ENCODE measurements at regions not wholly inside any gene's neighbourhood (a gene's known extent, or its start where the extent isn't known, plus 50 kb on each side); places are given as distances from the start of the nearest gene placed in this dataset.

- TF ChIP-seq BHLHE40 (IDR thresholded peaks at IDR 0.05; ENCODE audit: borderline replicate concordance in 1 of 2, low read depth in 2 of 2, low read length in 1 of 2): peak in 1 of 2 experiments; percentile 20; a peak in 1 of 4 replicates
- no peak for TF ChIP-seq NFXL1 (IDR thresholded peaks at IDR 0.05; ENCODE audit: borderline replicate concordance)
- TF ChIP-seq POU2F2 (IDR thresholded peaks at IDR 0.05; ENCODE audit: borderline replicate concordance, low read depth, low read length): 0 out of 3 replicates have a peak, but pooled peaks have one; percentile 25
- TF ChIP-seq RB1 (IDR thresholded peaks at IDR 0.05; ENCODE audit: borderline replicate concordance): peak; percentile 72; the same call in 1 of the 2 replicates
- peak in 1 of 2 experiments; percentile 20; a peak in 1 of 4 replicates for TF ChIP-seq IKZF2 (IDR thresholded peaks at IDR 0.05)
- no peak for TF ChIP-seq SUZ12 (IDR thresholded peaks at IDR 0.05; ENCODE audit: unreplicated experiment)
- TF ChIP-seq STAT3 (IDR thresholded peaks at IDR 0.05; ENCODE audit: low read depth, low read length): no peak
- TF ChIP-seq RAD21 (IDR thresholded peaks at IDR 0.05; ENCODE audit: insufficient read depth, low read depth, low read length): peak; percentile 91
- no peak for TF ChIP-seq BCL3 (IDR thresholded peaks at IDR 0.05; ENCODE audit: borderline replicate concordance, insufficient read depth, low read depth, low read length, poor library complexity, severe bottlenecking)
- 0 out of 2 replicates have a peak, but pooled peaks have one; percentile 17 for TF ChIP-seq NR2F1 (conservative IDR thresholded peaks at IDR 0.05)
These were observed 59.2 kb upstream of the FAM174B start (continued) for GRCh38 chr15:92714477-92715401.
